ENCODE measurements at regions not wholly inside any gene's neighbourhood (a gene's known extent, or its start where the extent isn't known, plus 50 kb on each side); places are given as distances from the start of the nearest gene placed in this dataset.
"Not testable (repeated sequence)": the region's sequence is repeated elsewhere in the genome, so short reads cannot be mapped to it uniquely, and the experiment has no call there.

GRCh38 chr12:127911291-127911690 lies 355.7 kb upstream of the TMEM132C start:
- no peak for DNase-seq

GRCh38 chr12:127912035-127912665 lies 354.8 kb upstream of the TMEM132C start:
- no peak for DNase-seq

DNA sequence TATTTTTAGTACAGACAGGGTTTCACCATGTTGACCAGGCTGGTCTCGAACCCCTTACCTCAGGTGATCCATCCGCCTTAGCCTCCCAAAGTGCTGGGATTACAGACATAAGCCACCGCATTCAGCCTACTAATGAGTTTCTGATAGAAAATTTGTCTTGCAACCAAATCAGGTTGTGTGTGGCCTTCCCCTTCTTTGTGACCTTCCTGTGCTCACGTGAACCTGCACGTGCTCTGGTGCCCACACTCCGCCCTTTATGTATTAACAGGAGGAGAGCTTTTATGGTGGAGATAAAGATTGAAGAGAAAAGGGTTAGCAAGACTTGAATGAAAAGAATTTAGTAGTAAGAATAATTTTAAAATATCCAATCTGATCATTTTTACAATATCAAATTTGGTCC lies 343.5 kb upstream of the TMEM132C start:
- no peak for DNase-seq

DNA sequence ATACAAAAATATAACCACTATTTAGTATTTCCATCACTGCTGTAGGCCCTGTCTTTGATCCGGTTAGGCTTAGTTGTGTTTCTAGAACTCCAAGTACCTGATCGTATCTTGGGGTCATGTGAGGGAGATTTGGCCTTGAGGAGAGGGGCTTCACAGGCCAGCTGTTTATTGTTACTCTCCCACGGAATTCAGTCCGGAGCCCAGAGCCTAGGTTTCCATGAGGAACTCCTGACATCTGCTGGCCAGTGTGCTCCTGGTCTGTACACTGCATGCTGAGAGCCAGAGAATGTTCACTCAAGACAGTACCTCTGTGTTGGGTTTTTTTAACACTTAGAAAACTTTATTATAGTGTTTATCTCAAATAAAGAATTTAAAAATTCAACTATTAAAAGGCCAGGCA lies 341.0 kb upstream of the TMEM132C start:
- no peak for DNase-seq

- no peak for DNase-seq
These were observed 338.8 kb upstream of the TMEM132C start for GRCh38 chr12:127928178-127928577.

DNA sequence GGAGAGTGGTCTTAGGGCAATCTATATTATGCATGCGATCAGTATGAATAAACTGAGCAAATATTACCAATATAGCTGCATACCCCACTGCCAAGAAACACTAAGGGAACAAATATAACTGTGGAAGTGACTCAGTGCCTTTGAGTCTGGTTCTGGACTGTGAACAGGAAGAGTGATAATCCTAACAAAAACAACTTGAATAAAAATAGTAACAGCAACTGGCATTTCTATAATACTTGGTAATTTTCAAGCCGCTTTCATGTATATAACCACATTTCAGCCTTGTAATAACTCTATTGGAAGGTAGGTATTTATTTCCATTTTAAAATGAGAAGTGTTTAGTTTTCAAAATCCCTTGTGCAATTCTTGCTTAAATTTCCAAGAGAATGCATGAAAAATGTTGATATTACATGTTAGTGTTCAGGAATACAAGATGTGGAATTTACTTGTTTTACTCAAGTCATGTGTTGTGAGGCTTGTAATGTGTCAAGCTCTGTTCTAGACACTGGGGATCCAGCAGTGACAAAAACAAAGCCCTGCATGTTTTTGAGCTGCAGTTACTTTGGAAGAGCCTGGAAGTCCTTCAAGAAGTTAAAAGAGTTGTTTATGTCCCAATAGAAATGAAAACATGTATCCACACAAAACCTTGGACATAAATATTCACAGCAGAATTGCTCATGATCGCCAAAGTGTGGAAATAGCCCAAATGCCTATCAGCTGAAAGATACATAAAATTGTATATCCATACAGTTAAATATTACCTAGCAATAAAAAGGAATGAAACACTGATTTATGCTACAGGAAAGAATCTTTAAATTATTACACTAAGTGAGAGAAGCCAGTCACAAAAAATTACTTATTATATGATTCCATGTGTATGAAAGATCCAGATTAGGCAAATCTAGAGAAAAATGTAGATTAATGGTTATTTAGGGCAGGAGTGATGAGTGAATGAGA lies 338.1 kb upstream of the TMEM132C start:
- DNase-seq, result no peak

GRCh38 chr12:127930122-127930521 lies 336.8 kb upstream of the TMEM132C start:
- DNase-seq, result no peak

DNA sequence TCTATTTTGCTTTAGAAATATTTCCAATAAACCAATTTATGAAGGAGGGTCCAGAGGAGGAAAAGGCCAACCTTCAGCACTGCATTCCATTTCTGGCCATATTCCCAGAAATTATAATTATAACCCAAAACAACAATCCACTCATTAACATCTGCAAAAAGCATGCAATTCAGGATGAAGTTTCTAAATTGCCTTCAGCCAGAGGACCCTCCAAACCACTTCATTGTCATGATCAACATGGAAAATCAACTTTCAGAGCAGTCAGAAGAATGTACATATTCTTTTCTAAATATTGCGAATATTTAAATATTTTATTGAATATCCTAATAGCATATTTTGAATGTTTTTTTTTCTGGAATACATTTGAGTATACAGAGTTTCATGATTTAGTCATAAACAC lies 332.6 kb upstream of the TMEM132C start:
- no peak for DNase-seq

DNA sequence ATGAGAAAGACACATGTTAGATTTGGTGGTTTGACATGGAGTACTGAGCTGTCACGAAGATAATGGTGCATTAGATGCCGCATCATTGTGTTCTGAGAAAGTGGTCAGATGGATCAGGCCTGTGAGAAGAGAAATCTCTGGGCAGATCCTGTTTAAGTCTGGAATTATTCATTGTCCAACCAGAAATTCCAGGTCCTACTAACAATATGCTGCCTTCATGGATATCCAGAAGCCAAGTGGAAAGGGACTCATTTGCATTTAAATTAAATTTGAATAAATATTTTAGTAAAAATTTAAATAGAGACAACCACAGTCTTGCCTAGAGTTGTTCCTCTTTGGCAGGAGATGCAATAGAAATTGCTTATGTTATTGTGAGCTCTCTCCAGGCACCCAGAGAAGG lies 330.5 kb upstream of the TMEM132C start:
- DNase-seq, result no peak

DNA sequence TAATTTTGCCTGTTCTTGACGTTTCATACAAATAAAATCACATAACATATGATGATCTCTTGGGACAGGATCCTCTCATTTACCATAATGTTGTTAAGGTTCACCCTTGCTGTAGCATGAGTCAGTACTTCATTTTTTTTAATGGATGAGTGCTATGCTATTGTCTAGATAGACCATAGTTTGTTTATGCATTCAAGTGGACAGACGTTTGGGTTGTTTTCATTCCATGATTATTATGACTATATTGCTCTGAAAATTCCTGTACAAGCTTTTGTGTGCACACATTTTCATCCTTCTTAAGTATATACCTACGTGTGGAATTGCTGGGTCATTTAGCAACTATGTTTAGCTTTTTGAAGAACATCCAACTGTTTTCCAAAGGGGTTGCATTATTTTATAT lies 325.6 kb upstream of the TMEM132C start:
- no peak for DNase-seq

- no peak for DNase-seq
These were observed 324.0 kb upstream of the TMEM132C start for GRCh38 chr12:127942981-127943380.

- no peak for DNase-seq
These were observed 323.3 kb upstream of the TMEM132C start for GRCh38 chr12:127943481-127944210.

- no peak for DNase-seq
These were observed 322.6 kb upstream of the TMEM132C start for GRCh38 chr12:127944211-127944899.

DNA sequence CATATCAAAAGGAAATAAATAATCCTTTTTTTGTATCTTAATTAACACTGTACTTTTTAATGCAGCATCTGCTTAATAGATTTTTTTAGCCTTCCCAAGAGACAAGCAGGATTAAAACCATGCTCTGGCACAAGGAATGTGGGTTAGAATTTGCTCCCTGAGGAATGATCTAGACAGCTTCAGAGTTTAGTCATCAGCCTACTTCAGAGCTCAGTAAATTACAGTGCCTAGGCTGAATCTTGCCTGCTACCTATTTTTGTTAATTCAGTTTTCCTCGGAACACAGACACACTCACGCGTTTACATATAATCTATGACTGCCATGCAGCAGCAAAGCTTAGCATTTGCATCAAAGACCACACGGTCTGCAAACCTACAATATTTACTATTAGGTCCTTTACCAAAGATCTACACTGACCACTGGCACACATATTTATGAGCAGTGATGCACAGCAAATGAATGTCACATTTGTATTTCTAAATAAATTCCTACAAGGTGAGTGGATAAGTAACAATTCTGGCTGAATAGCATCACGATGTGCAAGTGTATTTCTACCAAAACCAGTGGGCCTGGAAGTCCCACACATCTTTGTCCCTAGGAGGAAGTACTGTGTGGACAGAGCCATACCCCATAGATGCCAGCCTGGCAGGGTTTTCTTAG lies 309.8 kb upstream of the TMEM132C start:
- DNase-seq, result no peak

DNA sequence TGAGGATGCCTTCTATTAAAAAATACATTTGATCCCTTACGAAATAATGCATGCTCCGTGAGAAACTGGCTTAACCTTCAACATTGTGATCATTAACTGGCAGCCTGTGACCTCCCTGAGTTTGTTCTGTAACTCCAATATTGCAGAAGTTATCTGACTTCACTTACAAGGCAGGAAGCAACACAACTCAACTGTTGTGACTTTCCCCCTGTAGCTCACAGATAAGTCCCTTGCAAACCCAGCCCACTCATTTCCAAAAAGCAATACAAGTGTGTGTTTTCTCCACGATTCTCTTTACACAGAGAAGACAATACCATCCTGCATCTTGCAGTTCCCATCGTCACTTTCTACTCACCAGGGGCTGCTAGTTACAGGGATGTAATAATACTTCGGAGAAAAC lies 304.7 kb upstream of the TMEM132C start:
- DNase-seq, result no peak

DNA sequence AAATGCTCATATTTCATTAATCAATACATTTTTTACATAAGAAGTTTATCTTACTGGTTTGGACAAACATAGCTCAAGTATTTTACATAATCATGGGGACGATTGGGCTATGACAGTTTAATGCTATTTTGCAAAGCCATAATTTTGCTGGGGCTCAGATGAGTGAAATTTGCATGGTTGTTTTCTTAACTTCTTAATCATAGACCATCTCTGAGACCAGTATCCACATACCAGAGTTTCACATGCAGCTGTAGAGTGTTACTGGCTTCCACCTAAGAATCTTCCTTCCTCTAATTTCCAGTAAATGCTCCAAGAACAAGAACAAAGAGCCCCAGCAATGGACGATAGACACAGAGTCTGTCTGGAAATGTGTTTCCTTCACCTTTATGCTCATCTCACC lies 303.0 kb upstream of the TMEM132C start:
- no peak for DNase-seq

GRCh38 chr12:127964717-127965116 lies 302.3 kb upstream of the TMEM132C start:
- no peak for DNase-seq

DNA sequence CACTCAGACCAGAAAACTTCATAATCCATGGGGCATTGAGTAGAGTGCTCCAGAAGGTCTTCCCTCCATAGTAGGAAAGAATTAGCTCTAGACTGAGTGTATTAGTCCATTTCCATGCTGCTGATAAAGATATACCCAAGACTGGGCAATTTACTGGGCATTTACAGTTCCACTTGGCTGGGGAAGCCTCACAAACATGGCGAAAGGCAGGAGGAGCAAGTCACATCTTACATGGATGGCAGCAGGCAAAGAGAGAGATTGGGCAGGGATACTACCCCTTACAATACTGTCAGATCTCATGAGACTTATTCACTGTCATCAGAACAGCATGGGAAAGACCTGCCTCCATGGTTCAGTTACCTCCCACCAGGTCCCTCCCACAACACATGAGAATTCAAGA lies 300.6 kb upstream of the TMEM132C start:
- DNase-seq, result no peak

DNA sequence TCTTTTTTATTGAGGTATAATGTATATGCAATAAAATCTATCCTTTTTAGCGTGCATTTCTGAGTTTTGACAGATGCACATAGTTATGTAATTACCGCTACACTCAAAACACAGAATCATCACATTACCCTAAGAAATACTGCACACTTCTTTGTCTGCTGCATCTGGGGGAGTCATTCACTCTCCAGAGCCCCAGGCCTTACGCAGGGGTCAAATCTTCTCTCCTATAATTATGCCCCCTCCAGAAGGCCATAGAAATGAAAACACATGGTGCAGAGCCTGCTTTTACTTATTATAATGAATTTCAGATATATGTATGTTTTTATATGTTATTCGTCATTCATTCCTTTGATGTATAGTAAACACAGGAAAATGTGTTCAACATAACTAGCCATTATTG lies 296.5 kb upstream of the TMEM132C start:
- no peak for DNase-seq

DNA sequence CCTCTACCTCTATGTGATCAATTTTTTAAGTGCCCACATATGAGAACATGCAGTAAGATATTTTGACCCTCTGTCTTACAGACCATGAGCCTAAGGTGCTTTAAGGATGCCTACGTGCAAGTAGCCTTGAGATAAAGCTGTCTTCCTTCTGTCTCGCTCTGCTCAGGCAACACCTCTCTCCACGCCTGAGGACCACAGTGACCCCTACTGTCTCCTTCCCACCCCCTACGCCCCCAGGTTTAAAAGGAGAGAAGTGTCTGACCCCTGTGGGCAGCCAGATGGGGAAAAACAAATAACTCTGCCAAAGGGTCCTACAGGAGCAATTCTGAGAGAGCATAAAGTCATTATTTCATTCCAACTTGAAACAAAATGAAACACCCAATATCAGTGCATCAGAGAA lies 286.4 kb upstream of the TMEM132C start:
- no peak for DNase-seq

- no peak for DNase-seq
These were observed 285.1 kb upstream of the TMEM132C start for GRCh38 chr12:127981875-127982274.

DNA sequence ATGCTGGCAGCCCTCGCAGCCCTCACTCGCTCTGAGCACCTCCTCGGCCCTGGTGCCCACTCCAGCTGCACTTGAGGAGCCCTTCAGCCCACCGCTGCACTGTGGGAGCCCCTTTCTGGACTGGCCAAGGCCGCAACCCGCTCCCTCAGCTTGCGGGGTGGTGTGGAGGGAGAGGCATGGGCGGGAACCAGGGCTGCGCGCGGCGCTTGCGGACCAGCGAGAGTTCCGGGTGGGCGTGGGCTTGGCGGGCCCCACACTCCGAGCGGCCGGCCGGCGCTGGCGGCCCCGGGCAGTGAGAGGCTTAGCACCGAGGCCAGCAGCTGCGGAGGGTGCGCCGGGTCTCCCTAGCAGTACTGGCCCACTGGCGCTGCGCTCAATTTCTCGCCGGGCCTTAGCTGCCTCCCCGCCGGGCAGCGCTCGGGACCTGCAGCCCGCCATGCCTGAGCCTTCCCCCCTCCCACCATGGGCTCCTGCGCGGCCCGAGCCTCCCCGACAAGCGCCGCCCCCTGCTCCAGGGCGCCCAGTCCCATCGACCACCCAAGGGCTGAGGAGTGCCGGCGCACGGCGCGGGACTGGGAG lies 283.7 kb upstream of the TMEM132C start:
- DNase-seq, result not testable (repeated sequence)
